ENCODE measurements at regions not wholly inside any gene's neighbourhood (a gene's known extent, or its start where the extent isn't known, plus 50 kb on each side); places are given as distances from the start of the nearest gene placed in this dataset.

GRCh38 chr1:55703726-55704363 is 488.7 kb upstream of the USP24 start:
- no peaks in the 10 kb centered on the region for H3K27me3 ChIP-seq
- H3K4me1 ChIP-seq, result peaks cover 3% of the 10 kb centered on the region
- H3K4me3 ChIP-seq, result no peak overlapping the region
- H3K9me3 ChIP-seq (ENCODE audit: low read depth), result no peaks in the 10 kb centered on the region
- no peaks in the 10 kb centered on the region for H3K79me2 ChIP-seq (ENCODE audit: low read depth)
- H3K27ac Mint-ChIP-seq, result no peak overlapping the region
- H3K9me3 Mint-ChIP-seq, result peaks cover 2% of the 10 kb centered on the region
- H3K27ac ChIP-seq, result no peak overlapping the region
- H3F3A ChIP-seq (ENCODE audit: low read depth), result no peaks in the 10 kb centered on the region
- H3K27me3 Mint-ChIP-seq (ENCODE audit: insufficient read depth, low read depth), result peaks cover 4% of the 10 kb centered on the region
- no peak for TF ChIP-seq EZH2 (IDR thresholded peaks at IDR 0.05)
- TF ChIP-seq, protein P1, sequence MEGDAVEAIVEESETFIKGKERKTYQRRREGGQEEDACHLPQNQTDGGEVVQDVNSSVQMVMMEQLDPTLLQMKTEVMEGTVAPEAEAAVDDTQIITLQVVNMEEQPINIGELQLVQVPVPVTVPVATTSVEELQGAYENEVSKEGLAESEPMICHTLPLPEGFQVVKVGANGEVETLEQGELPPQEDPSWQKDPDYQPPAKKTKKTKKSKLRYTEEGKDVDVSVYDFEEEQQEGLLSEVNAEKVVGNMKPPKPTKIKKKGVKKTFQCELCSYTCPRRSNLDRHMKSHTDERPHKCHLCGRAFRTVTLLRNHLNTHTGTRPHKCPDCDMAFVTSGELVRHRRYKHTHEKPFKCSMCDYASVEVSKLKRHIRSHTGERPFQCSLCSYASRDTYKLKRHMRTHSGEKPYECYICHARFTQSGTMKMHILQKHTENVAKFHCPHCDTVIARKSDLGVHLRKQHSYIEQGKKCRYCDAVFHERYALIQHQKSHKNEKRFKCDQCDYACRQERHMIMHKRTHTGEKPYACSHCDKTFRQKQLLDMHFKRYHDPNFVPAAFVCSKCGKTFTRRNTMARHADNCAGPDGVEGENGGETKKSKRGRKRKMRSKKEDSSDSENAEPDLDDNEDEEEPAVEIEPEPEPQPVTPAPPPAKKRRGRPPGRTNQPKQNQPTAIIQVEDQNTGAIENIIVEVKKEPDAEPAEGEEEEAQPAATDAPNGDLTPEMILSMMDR (IDR thresholded peaks at IDR 0.05), result no peak
- no peak for TF ChIP-seq EZH2phosphoT487 (IDR thresholded peaks at IDR 0.05)
- no peak for DNase-seq (ENCODE audit: low spot score)
- no peaks in the 10 kb centered on the region for H3K36me3 Mint-ChIP-seq
- H3K4me3 Mint-ChIP-seq, result no peak overlapping the region
- H3K4me2 ChIP-seq, result no peak overlapping the region
- H2AFZ ChIP-seq (replicated peaks), result no peak overlapping the region
- H3K4me1 Mint-ChIP-seq, result peaks cover 15% of the 10 kb centered on the region
- no peaks in the 10 kb centered on the region for H4K20me1 ChIP-seq (ENCODE audit: low read depth)
- H3K9ac ChIP-seq, result no peak overlapping the region
- H3K36me3 ChIP-seq, result no peaks in the 10 kb centered on the region

DNA sequence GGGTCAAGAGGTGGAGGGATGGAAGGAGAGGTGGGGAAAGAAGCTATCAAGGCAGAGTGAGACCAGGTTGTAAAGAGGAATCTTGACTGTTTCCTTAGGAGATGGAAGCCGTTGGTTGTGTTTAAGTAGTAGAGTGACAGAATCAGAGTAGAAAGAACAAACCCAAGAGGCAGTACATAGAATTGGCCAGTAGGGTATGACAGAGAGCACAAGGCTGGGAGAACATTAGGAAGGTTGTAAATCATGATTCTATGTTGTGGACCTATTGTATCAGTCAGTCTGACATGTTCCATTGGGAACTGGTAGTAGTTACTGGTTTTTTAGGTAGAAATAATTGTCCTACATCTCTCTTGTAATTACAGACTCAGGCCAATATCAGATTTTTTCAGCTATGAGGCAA is 486.9 kb upstream of the USP24 start:
- Mint-ChIP-seq H3K4me1 (no peaks in the 10 kb centered on the region), H3K4me3 (no peak overlapping the region), H3K36me3 (no peaks in the 10 kb centered on the region), H3K27me3 (ENCODE audit: insufficient read depth, low read depth) (peaks cover 2% of the 10 kb centered on the region), H3K27ac (no peak overlapping the region), H3K9me3 (peaks cover 2% of the 10 kb centered on the region)
- Histone ChIP-seq H3F3A (ENCODE audit: low read depth) (no peaks in the 10 kb centered on the region), H3K4me2 (no peak overlapping the region), H3K27me3 (no peaks in the 10 kb centered on the region), H3K9me3 (ENCODE audit: low read depth) (no peaks in the 10 kb centered on the region), H2AFZ (replicated peaks) (no peak overlapping the region), H3K9ac (no peak overlapping the region), H3K36me3 (no peaks in the 10 kb centered on the region), H3K4me3 (no peak overlapping the region), H4K20me1 (ENCODE audit: low read depth) (no peaks in the 10 kb centered on the region), H3K79me2 (ENCODE audit: low read depth) (no peaks in the 10 kb centered on the region), H3K4me1 (no peaks in the 10 kb centered on the region), H3K27ac (no peak overlapping the region)
- TF ChIP-seq, protein P1 (IDR thresholded peaks at IDR 0.05), result peak; percentile 65
- no peak for TF ChIP-seq EZH2 (IDR thresholded peaks at IDR 0.05)
- DNase-seq (ENCODE audit: low spot score), result no peak

DNA sequence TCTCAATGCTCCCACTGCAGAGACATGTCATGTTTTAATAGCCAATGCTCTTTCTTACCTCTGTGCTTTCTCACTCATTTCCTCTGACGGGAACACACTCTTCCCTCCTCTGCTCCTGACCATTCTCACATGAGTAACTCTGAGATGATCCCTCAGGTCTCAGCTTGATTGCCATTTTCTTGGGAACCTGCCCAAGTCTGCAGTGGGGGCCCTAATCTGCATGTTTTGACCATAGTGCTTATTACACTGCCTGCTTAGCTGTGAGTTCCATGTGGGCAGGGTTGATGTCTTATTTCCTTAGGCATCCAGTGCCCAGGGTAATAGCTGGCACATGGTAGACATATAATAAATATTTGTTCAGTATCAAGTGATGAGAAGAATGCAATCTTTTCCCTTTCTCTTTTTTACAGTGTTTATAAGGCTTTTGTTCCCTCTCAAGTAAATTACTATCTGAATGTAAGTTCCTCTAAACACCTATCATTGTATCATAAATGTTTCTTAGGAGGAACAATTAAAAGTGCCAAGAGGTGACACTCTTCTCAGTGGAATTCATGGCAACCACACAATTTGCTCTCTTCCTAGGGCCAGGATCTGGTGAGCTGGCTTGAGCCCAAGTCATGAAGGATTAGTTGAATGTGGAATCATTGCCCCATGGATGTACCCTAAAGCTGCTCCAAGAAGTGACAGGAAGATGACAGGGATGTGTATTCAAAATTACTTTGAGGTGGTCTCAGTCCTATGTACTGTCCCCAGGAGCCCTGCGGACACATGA is 485.4 kb upstream of the USP24 start:
- Mint-ChIP-seq H3K27me3 (ENCODE audit: insufficient read depth, low read depth) (peaks cover 4% of the 10 kb centered on the region), H3K4me3 (no peak overlapping the region), H3K36me3 (no peaks in the 10 kb centered on the region), H3K4me1 (no peaks in the 10 kb centered on the region), H3K27ac (no peak overlapping the region), H3K9me3 (peaks cover 2% of the 10 kb centered on the region)
- Histone ChIP-seq H3K36me3 (no peaks in the 10 kb centered on the region), H4K20me1 (ENCODE audit: low read depth) (no peaks in the 10 kb centered on the region), H3K9ac (no peak overlapping the region), H3K79me2 (ENCODE audit: low read depth) (no peaks in the 10 kb centered on the region), H3K9me3 (ENCODE audit: low read depth) (no peaks in the 10 kb centered on the region), H3K27ac (no peak overlapping the region), H3K4me1 (no peaks in the 10 kb centered on the region), H3F3A (ENCODE audit: low read depth) (no peaks in the 10 kb centered on the region), H2AFZ (replicated peaks) (no peak overlapping the region), H3K4me3 (no peak overlapping the region), H3K4me2 (no peak overlapping the region), H3K27me3 (no peaks in the 10 kb centered on the region)
- no peak for DNase-seq (ENCODE audit: low spot score)
- TF ChIP-seq, protein P1 (IDR thresholded peaks at IDR 0.05), result no peak
- TF ChIP-seq EZH2 (IDR thresholded peaks at IDR 0.05) (no peak), EZH2phosphoT487 (IDR thresholded peaks at IDR 0.05) (no peak)

Data from neural progenitor cell (in vitro differentiated cells).